ENCODE measurements at regions not wholly inside any gene's neighbourhood (a gene's known extent, or its start where the extent isn't known, plus 50 kb on each side); places are given as distances from the start of the nearest gene placed in this dataset.

- TF ChIP-seq CEBPB (IDR thresholded peaks at IDR 0.05; ENCODE audit: low read depth, low read length) = no peak
- no peak for TF ChIP-seq MXI1 (IDR thresholded peaks at IDR 0.05; ENCODE audit: borderline replicate concordance, low read depth, low read length)
- no peak for TF ChIP-seq CTCF (conservative IDR thresholded peaks at IDR 0.05; ENCODE audit: low read depth, low read length)
- TF ChIP-seq POLR2A (IDR thresholded peaks at IDR 0.05; ENCODE audit: low read depth, low read length) = no peak
- TF ChIP-seq CHD1 (IDR thresholded peaks at IDR 0.05; ENCODE audit: low read depth, low read length) = no peak
- no peak for TF ChIP-seq MAFK (IDR thresholded peaks at IDR 0.05; ENCODE audit: low read depth, low read length)
- no peak for TF ChIP-seq ELK1 (IDR thresholded peaks at IDR 0.05; ENCODE audit: borderline replicate concordance, low read depth, low read length)
Observed at GRCh38 chr6:132974122-132974521, 159.8 kb downstream of the RPS12 start.

All from IMR-90 (cell line).